AG08395 (cell line): ENCODE measurements at regions not wholly inside any gene's neighbourhood (a gene's known extent, or its start where the extent isn't known, plus 50 kb on each side); places are given as distances from the start of the nearest gene placed in this dataset.
A peak's percentile ranks its signal among the peaks of the same experiment; 100 is the strongest.

Experiments
- DNase-seq: peaks from one replicate; pipeline ENCODE4 v3.0.0; 2012; ENCODE audit warnings: mixed read lengths, low spot score

DNA sequence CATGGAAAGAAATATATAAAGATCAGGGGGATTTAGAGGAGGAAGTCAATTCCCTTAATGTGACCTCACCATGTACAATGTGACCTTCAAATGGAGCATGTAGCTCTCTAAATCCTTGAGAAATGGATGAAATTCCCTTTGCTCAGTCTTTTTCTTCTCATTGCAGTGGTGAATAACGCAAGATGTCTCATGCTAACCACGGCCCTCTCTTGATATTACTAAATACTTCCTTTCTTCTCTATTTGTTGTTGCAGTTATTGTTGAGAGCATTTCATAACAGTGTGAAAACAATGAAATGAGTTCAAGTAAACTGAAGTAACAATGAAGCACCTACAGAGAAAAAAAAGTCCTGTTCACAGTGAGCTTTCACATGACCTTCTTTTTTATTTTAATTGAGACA, 55.6 kb downstream of the ZNF281 start:
- DNase-seq = peak; percentile 15

DNA sequence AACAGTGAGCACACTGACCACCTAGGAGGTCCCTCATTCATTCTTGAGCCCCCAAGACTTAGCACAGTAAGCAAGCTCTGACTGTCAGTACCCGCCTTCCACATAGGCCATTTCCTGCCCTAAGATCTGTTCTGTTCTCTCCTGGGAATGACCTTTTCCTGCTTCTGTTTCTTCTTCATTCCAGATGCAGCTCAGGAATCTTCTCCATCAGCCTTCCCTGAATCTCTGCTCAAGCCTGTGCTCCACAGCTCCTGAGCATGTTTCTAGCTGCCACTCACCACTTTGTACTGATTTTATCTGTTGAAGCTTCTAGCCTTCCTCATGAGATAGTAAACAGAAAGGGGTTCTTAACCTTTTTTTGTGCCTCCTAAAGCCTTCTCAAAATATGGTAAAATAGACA, 56.6 kb downstream of the ZNF281 start:
- DNase-seq = peak; percentile 7

DNA sequence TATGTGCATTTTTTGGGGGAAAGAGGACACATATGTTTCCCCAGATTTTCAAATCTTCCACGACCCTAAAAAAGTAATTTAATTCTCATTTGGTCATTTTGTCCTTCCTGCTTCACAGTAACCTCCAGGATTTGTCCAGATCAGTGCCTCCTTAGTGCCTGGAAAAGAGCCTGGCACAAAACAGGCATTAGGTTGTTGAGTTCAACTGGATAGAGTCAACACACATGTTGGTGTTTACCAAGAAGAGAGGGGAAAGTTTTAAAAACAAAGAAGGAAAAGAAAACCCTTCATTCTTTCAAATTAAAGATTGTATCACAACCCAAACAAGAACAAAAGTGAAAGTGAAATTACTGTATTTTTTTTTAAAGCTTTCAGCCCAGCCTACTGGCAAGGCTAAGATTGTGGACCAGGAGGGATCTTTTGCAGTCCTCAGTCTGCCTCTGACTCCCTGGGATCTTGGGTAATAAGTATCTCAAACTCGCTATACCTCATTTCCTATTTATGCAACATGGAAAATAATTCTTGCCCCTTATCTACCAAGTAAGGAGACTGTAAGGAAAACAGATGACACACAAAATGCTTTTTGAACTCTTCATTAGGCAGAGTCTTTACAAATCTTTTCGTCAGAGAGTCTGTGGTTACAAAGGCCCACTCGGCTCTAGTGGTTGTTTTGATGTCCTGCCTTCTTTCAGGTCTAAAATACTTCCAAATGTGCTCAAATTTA, 57.8 kb downstream of the ZNF281 start:
- DNase-seq = peak; percentile 79

DNA sequence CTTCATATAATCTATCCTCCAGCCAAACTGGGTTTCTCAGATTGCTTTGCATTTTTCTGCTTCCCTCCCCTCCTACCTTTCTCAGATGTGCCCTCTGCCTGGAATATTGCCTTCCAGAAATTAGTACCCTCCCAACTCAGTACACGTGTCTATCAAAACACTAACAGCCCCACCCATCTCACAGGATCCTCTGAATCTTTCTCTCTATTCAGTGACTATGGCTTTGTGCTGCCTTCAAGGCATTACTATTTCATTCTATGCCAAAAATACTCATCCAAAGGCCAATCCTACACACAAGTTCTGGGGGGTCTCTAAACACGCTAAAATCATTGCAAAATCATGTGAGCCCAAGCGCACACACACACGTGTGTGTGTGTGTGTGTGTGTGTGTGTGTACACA, 58.4 kb downstream of the ZNF281 start:
- DNase-seq = no peak

DNA sequence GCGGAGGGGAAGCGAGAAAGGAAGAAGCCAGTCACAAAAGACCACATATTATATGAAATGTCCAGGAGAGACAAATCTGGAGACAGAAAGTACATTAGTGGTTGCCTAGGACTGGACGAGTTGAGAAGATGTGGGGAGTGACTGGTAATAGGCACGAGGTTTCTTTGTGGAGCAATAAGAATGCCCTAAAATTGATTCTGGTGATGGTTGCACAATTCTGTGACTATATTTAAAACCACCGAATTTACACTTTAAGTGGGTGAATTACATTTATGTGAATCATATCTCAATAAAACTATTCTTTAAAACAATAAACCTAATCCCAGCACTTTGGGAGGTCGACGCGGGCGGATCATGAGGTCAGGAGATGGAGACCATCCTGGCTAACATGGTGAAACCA, 63.1 kb downstream of the ZNF281 start:
- DNase-seq = peak; percentile 9

DNA sequence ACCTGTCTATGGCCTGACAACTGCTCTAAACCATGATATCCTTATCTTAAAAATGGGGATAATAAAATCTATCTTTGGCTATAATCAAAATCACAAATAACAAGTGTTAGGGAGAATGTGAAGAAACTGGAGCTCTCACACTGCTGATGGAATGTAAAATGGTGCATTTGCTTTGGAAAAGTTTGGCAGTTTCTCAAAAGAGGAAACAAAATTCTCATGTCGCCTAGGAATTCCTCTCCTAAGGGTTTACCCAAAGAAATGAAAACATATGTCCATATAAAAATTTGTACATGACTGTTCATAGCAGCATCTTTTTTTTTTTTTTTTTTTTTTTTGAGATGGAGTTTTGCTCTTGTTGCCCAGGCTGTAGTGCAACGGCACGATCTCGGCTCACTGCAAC, 64.3 kb downstream of the ZNF281 start:
- DNase-seq = no peak

DNA sequence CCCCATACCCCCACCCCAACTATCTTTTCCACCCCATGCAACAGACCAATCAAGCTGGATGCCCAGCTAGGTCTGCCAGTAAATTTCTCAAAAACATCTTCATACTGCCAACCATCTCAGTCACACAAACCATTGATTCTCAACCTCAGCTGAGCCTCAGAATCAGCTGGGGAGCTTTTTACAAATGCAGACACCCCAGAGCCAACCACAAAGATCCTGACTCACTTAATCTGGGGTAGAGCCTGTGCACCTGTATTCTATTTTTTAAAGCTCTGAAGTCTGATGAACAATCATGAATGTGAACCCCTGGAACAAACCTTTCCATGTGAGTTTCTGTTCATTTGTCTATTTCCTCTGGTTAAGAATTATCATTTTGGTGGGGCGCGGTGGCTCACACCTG, 66.0 kb downstream of the ZNF281 start:
- DNase-seq = no peak

DNA sequence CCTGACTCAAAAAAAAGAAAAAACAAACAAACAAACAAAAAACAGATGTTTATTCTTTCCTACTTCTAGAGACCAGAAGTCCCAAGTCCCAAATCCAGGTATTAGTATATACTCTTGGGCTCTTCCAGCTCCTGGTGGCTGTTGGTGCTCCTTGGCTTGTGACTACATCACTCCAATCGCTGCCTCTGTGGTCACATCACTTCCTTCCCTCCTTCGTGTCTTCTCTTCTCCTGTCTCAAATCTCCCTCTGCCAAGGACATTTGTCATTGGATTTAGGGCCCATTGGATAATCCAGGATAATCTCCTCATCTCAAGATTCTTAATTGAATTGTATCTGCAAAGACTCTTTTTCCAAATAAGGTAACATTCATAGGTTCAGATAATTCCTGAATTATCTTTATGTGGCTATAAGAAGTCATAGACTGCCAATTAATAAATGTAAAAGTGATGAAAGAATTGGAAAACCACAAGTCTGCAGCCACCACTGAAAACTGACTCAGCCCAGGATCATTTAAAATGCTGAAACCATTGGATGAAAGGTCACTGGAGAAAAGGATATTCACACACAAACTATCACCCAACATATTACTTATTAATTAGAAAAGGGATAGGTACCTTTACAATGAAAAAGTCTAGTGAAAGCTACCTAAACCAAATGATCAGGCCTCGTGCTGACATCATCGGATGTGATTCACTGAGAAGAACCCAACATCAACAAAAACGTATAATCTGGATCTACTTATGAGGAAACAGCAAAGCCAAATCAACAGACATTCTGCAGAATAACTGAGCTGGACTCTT, 67.1 kb downstream of the ZNF281 start:
- DNase-seq = peak; percentile 53

DNA sequence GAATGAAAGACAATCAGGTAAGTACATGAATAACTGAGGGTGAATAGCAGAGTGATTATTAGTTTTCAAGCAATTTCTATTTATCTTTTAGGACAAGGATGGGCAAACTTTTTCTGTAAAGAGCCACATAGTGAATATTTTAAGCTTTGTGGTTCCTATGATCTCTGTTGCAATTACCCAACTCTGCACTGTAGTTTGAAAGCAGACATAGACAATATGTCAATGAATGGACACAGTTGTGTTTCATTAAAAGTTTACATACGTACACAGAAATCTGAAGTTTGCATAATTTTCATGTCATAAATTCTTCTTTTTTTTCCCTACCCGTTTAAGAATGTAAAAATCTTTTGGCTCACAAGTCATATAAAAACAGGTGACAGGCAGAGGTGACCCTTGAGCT, 71.4 kb downstream of the ZNF281 start:
- no peak for DNase-seq

DNA sequence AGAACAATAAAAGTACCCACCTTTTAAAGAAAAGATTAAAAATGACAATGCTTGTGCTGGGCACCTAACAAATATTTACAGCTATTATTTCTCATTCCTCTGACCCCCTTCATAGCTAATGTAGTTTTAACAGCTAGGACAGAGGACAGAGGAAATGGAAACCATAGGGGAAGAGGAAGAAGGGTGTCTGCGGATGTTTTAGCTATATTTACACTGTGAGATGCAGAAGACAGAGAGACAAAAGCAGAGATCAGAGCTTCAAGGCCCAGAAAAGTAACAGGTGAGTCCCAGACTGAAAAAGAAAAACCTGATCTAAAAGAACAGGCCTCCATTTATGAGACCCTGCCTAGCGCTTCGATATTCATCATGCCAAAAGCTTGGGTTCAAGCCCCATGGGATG, 72.0 kb downstream of the ZNF281 start:
- DNase-seq = no peak

DNA sequence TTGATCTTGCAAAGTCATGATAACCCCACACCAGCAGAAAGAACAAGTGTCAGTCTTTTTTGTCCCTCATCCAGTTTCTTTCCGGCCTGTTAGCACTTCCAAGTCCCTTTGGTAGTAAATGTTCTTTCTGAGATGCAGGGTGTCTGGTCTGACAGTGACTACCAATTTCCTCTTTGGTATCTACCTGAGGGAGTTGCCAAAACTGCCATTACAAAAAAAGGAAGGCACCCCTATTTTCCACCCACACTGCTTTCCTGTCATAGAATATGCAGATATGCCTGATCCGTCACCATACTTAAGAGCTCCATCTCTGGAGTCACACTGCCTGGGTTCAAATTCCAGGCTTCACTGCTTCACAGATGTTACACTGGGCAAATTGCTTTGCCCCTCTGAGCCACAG, 72.4 kb downstream of the ZNF281 start:
- no peak for DNase-seq

DNA sequence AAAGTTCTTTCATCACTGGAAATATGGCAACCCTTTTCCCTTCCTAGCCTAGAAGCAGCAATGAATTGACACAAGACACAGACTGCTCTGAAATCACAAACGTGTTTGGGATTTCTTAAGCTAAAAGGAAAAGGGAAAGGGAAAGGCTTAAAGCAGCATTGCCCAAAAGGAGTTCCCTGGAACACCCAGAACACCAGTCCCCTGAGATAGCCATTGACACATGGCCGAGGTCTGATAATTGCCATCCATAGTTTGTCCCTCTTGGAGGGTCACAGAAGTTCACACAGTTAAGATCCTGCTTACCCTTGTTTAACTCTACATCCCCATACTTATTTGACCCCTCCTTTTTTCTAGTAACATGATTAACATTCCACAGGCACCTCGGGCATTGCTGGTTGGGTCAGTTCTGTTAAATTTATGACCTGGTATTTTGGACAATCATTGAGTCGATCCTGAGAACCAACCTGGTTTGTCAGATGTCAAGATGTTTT, 72.9 kb downstream of the ZNF281 start:
- peak; percentile 12 for DNase-seq

DNA sequence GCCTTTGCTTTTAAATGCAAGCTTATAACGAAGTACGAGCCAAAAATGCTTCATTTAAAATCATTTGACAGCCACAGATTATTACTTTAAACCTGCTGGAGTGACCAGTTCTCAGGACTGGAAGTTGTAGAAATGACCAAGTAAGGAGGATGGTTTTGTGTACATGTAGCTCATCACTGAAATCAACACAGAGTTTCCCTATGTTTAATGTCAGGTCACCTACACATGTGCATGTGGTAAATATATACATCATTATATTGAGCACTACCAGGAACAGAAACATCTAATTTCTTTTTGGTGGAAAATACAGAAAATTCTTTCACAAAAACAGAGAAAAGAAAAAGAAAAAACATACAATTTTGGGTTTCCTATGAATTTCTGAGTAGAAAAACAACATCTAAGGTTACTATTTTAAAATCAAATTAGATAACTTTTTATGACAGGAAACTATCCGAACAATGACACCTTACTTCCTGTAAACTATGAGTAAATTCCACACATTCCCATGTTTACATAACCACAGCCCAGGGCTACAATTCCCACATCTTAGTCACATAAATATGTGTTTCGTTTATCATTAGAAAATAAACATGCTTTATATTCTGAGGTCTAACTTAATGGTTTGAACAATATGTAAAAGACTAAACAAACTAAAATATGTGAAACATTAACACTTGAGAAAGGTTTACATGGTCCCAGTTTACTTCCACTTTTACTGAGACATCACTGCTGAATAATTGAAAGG, 73.6 kb downstream of the ZNF281 start:
- DNase-seq = peak; percentile 57

DNA sequence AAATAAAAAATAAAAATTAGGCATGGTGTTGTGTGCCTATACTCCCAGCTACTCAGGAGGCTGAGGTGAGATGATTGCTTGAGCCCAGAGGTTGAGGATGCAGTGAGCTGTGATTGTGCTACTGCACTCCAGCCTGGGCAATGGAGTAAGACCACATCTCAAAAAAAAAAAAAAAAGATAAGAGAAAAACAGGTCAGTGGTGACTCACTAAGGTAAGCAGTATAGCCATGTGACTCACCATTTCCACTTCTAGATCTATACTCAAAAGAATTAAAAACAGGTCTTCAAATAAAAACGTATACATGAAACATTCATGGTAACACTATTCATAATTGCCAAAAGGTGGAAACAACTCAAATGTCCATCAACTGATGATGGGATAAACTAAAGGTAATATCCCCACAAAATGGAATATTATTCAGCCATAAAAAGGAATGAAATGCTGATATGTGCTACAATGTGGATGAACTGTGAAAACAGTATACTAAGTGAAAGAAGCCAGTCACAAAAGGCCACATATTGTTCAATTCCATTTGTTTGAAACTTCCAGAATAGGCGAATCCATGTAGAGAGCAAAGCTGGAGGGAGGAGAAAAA, 75.1 kb downstream of the ZNF281 start:
- no peak for DNase-seq

DNA sequence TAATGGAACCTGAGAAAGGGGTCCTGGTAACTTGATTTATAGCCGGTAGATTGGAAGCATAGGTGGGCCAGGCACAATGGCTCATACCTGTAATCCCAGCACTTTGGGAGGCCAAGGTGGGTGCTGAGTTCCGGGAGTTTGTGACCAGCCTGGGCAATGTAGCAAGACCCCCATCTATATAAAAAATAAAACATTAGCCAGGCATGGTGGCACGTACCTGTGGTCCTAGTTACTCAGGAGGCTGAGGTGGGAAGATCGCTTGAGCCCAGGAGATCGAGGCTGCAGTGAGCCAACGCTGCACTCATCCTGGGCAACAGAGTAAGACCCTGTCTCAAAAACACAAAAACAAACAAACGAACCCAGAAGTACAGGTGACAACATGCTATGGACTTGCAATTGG, 76.5 kb downstream of the ZNF281 start:
- no peak for DNase-seq

DNA sequence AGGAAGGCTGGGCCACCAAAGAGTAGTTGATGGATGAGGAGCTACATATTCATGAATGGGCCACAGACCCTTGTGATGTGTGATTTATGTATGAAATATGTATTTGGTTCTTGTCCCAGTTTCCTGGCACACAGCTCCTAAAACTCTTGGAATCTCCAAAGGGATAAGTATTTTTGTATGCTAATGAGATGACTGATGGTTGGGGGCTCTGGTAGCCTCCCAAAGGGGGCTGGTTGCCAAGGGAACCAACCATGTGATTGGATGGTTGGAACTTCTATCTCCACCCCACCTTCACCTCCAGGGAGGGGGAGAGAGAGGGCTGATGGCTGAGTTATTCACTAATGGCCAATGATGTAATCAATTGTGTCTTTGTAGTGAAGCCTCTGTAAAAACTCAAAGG, 77.1 kb downstream of the ZNF281 start:
- no peak for DNase-seq

DNA sequence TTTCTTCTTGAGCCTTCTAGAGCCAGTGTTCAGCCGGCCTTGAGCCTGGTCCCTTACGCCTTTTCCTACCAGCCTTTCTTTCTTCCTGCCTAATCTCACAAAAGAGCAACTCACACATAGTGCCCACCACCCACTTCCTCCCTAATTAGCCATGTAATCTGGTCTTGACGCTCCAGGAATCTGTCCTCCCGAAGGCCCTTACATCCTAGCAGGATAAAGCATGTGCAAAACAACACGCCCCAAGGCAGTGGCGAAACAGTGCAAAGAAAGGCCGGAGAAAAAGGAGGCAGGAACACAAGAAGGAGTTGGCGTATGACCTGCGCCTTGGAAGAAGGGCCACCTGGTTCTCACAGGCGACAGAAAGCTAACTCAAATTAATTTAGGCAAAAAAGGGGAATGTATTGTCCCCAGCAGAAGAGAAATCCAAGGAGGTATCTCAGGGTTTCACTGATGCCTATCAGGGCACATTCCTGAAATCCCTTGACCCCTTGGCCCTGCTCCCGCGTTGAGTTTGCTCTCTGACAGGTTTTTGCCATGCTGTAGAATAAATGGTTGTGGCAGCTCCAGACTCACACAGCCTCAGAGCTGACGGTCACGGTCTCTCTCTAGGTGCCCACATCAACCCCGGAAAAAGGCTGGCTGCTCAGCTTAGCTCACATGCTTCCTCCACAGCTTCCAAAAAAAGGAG, 79.0 kb downstream of the ZNF281 start:
- DNase-seq = no peak

DNA sequence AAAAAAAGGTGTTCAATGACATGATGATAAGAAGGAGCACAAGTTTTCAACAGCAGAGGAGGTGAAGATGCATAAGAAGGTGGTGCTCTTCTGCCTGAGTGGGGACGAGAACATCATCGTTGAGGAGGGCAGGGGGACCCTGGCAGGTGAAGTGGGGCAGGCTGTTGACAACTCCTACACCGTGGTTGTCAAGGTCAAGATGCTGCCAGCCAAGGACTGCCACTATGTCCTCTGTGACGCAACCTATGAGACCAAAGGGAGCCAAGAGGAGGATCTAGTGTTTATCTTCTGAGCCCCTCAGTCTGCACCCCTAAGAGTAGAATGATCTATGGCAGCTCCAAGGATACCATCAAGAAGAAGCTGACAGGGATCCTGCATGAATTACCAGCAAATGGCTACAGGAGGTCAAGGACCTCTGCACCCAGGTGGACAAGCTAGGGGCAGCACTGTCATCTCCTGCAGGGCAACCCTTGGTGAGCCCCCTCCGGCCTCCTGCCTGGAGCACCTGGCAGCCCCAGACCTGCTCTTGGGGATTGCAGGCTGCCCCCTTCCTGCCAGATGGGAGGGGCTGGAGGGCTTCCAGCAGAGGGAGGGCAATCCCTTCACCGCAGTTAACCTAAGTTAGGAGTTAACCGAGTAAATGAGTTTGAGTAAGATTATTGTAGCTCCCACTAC, 80.5 kb downstream of the ZNF281 start:
- DNase-seq = no peak

DNA sequence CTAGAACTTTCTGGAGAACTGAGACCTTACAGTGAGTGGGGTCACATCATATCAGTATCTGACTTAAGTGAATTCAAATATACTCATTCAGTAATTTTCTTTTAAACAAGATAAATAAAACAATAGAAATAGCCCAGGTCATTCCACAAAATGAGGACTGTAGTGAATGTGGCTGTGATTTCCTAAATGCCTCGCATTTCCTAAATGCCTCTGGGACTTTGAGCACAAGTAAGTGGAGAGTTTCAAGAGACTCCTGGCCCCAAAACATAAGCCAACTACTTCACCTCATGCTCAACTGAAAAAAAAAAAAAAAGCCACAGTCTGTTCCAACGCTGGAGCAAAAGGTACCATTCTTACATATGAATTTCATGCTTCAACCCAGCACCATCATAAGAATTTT, 81.5 kb downstream of the ZNF281 start:
- no peak for DNase-seq

DNA sequence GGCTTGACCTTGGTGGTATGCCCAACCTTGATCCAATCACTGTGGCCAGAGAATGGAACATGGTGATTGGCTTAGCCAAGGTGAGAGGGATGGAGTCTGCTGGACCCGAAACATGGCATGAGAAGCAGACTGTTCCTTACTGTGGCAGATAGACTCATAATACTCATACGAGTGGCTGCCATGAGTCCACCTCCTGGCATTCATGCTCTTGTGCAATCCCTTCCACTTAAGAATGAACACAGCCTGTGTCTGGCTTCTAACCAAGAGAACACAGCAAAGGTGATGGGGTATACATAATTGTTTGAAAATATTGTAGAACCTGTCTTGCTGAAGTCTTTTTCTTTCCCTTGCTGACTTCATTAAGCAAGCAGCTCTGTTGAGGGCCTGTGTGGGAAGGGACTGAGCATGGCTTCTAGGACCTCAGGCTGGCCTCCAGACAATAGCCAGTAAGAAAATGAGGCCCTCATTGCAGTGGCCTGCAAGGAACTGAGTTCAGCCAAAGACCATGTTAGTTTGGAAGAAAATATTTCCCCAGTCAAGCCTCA, 85.9 kb downstream of the ZNF281 start:
- peak; percentile 53 for DNase-seq

DNA sequence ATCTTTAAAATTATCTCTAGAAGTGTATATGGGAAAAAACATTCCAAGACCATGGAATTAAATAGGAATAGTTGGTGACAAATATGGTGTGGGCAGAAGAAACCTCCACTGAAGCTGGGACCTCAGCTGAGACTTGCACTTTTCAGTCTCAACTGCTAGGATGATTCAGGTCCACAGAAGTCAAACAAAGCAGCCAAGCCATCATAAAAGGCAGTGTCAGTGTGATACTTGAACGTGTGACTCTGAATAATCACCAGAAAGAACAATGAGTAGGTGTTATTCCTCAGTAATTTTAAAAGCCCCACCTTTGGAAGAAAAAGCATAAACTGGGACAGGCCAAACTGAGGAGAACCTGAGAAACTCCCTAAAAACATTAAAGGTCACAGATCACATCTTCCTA, 90.7 kb downstream of the ZNF281 start:
- DNase-seq = no peak
